Naive thymus-derived CD4-positive, alpha-beta T cell (primary cell): ENCODE measurements at regions not wholly inside any gene's neighbourhood (a gene's known extent, or its start where the extent isn't known, plus 50 kb on each side); places are given as distances from the start of the nearest gene placed in this dataset.
A peak's percentile ranks its signal among the peaks of the same experiment; 100 is the strongest.
"Not testable (repeated sequence)": the region's sequence is repeated elsewhere in the genome, so short reads cannot be mapped to it uniquely, and the experiment has no call there.

Source experiments
- ATAC-seq: fragments of 150-1000 bp; cut with Tn5 transposase; 2 replicates; pipeline ENCODE4 v1.10.0; 2021; ENCODE audit warnings: mild to moderate bottlenecking, moderate library complexity
- CTCF ChIA-PET: fragments of 350-600 bp; sonication (Branson Sonifier 250); formaldehyde crosslinking; loops from one replicate; lab custom pipeline; 2021; ENCODE audit warnings: antibody characterized with exemption; lab: Charles Lee
- POLR2A ChIA-PET: fragments of 350-600 bp; sonication (Branson Sonifier 250); formaldehyde crosslinking; loops from one replicate; lab custom pipeline; 2021; ENCODE audit warnings: antibody characterized with exemption, inconsistent platforms; lab: Charles Lee
- DNase-seq, 9 donors: peaks; one replicate each; pipeline versions ENCODE4 v3.0.0 to v3.0.0-alpha.2; 2020 to 2022; ENCODE audit warnings: mixed read lengths in 1 of 9
- H3K27ac ChIP-seq: one replicate; pipeline ENCODE4 v1.7.0; 2013; ENCODE audit warnings: mild to moderate bottlenecking, low read depth, low read length, moderate library complexity
- H3K27me3 ChIP-seq, 2 donors: one replicate each; pipeline ENCODE4 v1.7.0; 2013; ENCODE audit warnings: low read length in 2 of 2, mild to moderate bottlenecking in 2 of 2, moderate library complexity in 2 of 2; ENCODE audit not compliant: control insufficient read depth in 2 of 2, insufficient read depth in 2 of 2
- H3K36me3 ChIP-seq, 3 experiments: 1 replicate in 2 of 3; 2 replicates in 1 of 3; pipeline ENCODE4 v1.7.0; 2013; ENCODE audit warnings: low read length in 3 of 3, mild to moderate bottlenecking in 3 of 3, moderate library complexity in 1 of 3; ENCODE audit not compliant: insufficient read depth in 3 of 3, control insufficient read depth in 2 of 3
- H3K4me1 ChIP-seq, 2 donors: one replicate each; pipeline ENCODE4 v1.7.0; 2013; ENCODE audit warnings: low read length in 2 of 2, mild to moderate bottlenecking in 2 of 2, moderate library complexity in 1 of 2; ENCODE audit not compliant: control insufficient read depth in 2 of 2, insufficient read depth in 2 of 2
- H3K4me3 ChIP-seq: 2 replicates; pipeline ENCODE4 v1.7.0; 2013; ENCODE audit warnings: mild to moderate bottlenecking, low read length
- H3K9me3 ChIP-seq, 3 experiments: 1 replicate in 2 of 3; 2 replicates in 1 of 3; pipeline ENCODE4 v1.7.0; 2013; ENCODE audit warnings: low read length in 3 of 3; ENCODE audit not compliant: control insufficient read depth in 2 of 3
- H3K27ac Mint-ChIP-seq, 9 donors: one replicate each; pipeline ENCODE4 v1.8.0; 2020 to 2022; ENCODE audit warnings: mixed read lengths in 9 of 9, mild to moderate bottlenecking in 8 of 9, moderate library complexity in 5 of 9, inconsistent platforms in 2 of 9
- H3K27me3 Mint-ChIP-seq, 5 donors: one replicate each; pipeline ENCODE4 v1.8.0; 2021 to 2022; ENCODE audit warnings: mixed read lengths in 5 of 5, mild to moderate bottlenecking in 1 of 5
- H3K36me3 Mint-ChIP-seq, 5 donors: one replicate each; pipeline ENCODE4 v1.8.0; 2020 to 2022; ENCODE audit warnings: mixed read lengths in 5 of 5, mild to moderate bottlenecking in 3 of 5, inconsistent platforms in 1 of 5
- H3K4me1 Mint-ChIP-seq, 7 donors: one replicate each; pipeline ENCODE4 v1.8.0; 2020 to 2022; ENCODE audit warnings: mixed read lengths in 7 of 7, mild to moderate bottlenecking in 3 of 7, inconsistent platforms in 1 of 7
- H3K4me3 Mint-ChIP-seq, 10 donors: one replicate each; pipeline ENCODE4 v1.8.0; 2020 to 2022; ENCODE audit warnings: mild to moderate bottlenecking in 10 of 10, mixed read lengths in 10 of 10, moderate library complexity in 6 of 10, inconsistent platforms in 2 of 10
- H3K9me3 Mint-ChIP-seq, 11 donors: one replicate each; pipeline ENCODE4 v1.8.0; 2020 to 2022; ENCODE audit warnings: mixed read lengths in 11 of 11, mild to moderate bottlenecking in 4 of 11, inconsistent platforms in 1 of 11, moderate library complexity in 1 of 11
- intact Hi-C, 2 donors: fragments of 100-400 bp; cut with micrococcal nuclease; formaldehyde crosslinking; loops; one replicate each; pipeline ENCODE4 v1.15.1; 2023

GRCh38 chr15:96060591-96060990 is 269.9 kb upstream of the NR2F2 start:
- DNase-seq, POLR2A ChIA-PET, H3K4me1 ChIP-seq, H3K36me3 Mint-ChIP-seq, H3K27ac Mint-ChIP-seq, H3K9me3 Mint-ChIP-seq, CTCF ChIA-PET, H3K9me3 ChIP-seq, H3K27me3 ChIP-seq, H3K27ac ChIP-seq, H3K4me3 Mint-ChIP-seq, H3K36me3 ChIP-seq, H3K4me3 ChIP-seq, ATAC-seq: not testable (repeated sequence)
- intact Hi-C loops = loop anchor here in 1 of 2 donors (10.0 kb wide), 2 partner anchors 186 to 1476 kb away; no protein-coding TSS in a partner anchor
- Mint-ChIP-seq H3K27me3 (peaks cover 21 to 54% (median 33%) of the 10 kb centered on the region in 5 donors), H3K4me1 (peaks cover 0 to 12% (median 0%) of the 10 kb centered on the region in 7 donors)

- Mint-ChIP-seq H3K9me3 (peaks cover 0 to 5% (median 0%) of the 10 kb centered on the region in 11 donors), H3K4me1 (no peaks in the 10 kb centered on the region), H3K27ac (no peak overlapping the region), H3K4me3 (no peak overlapping the region), H3K27me3 (peaks cover 6 to 38% (median 13%) of the 10 kb centered on the region in 5 donors), H3K36me3 (no peaks in the 10 kb centered on the region)
- DNase-seq (no peak), ATAC-seq (no peak)
- no peaks in the 10 kb centered on the region for H3K36me3 ChIP-seq
- no peaks in the 10 kb centered on the region for H3K9me3 ChIP-seq
- intact Hi-C loops = loop anchor here in 1 of 2 donors (10.0 kb wide), 2 partner anchors 190 to 1480 kb away; no protein-coding TSS in a partner anchor
- POLR2A ChIA-PET = no interaction called here
- no peaks in the 10 kb centered on the region for H3K4me1 ChIP-seq
- CTCF ChIA-PET = no interaction called here
- no peaks in the 10 kb centered on the region for H3K27me3 ChIP-seq
- H3K27ac ChIP-seq = no peak overlapping the region
- no peak overlapping the region for H3K4me3 ChIP-seq
Measured at GRCh38 chr15:96064351-96064756, 266.1 kb upstream of the NR2F2 start.

GRCh38 chr15:96066126-96066525 is 264.4 kb upstream of the NR2F2 start:
- Mint-ChIP-seq H3K27me3 (peaks cover under 1 to 29% (median 21%) of the 10 kb centered on the region in 5 donors), H3K27ac (no peak overlapping the region), H3K36me3 (no peaks in the 10 kb centered on the region), H3K4me3 (no peak overlapping the region), H3K9me3 (peaks cover 0 to 1% (median 0%) of the 10 kb centered on the region in 11 donors), H3K4me1 (no peaks in the 10 kb centered on the region)
- POLR2A ChIA-PET = no interaction called here
- DNase-seq (no peak), ATAC-seq (no peak)
- Histone ChIP-seq H3K4me3 (no peak overlapping the region), H3K9me3 (no peaks in the 10 kb centered on the region), H3K27me3 (no peaks in the 10 kb centered on the region), H3K36me3 (no peaks in the 10 kb centered on the region), H3K27ac (no peak overlapping the region), H3K4me1 (no peaks in the 10 kb centered on the region)
- CTCF ChIA-PET = no interaction called here
- intact Hi-C loops = loop anchor here in 1 of 2 donors (5.0 to 10.0 kb wide), 3 partner anchors 191 to 1481 kb away; no protein-coding TSS in a partner anchor

GRCh38 chr15:96066852-96067495 is 263.5 kb upstream of the NR2F2 start:
- Histone ChIP-seq H3K36me3 (no peaks in the 10 kb centered on the region), H3K9me3 (no peaks in the 10 kb centered on the region), H3K4me3 (no peak overlapping the region), H3K27ac (no peak overlapping the region), H3K27me3 (no peaks in the 10 kb centered on the region), H3K4me1 (no peaks in the 10 kb centered on the region)
- Mint-ChIP-seq H3K27me3 (peaks cover 0 to 27% (median 23%) of the 10 kb centered on the region in 5 donors), H3K27ac (no peak overlapping the region), H3K4me3 (no peak overlapping the region), H3K9me3 (peaks cover 0 to 1% (median 0%) of the 10 kb centered on the region in 11 donors), H3K36me3 (no peaks in the 10 kb centered on the region), H3K4me1 (no peaks in the 10 kb centered on the region)
- ChIA-PET CTCF (no interaction called here), POLR2A (no interaction called here)
- no peak for DNase-seq
- intact Hi-C loops = loop anchor here in 1 of 2 donors (5.0 to 10.0 kb wide), 3 partner anchors 192 to 1482 kb away; no protein-coding TSS in a partner anchor
- peak; percentile 38 for ATAC-seq

- H3K36me3 ChIP-seq = no peaks in the 10 kb centered on the region
- POLR2A ChIA-PET = no interaction called here
- no peaks in the 10 kb centered on the region for H3K9me3 ChIP-seq
- DNase-seq (no peak), ATAC-seq (no peak)
- peaks cover 0 to 34% (median 23%) of the 10 kb centered on the region in 5 donors for H3K27me3 Mint-ChIP-seq
- H3K4me1 Mint-ChIP-seq = no peaks in the 10 kb centered on the region
- peaks cover 0 to 2% (median 0%) of the 10 kb centered on the region in 11 donors for H3K9me3 Mint-ChIP-seq
- CTCF ChIA-PET = no interaction called here
- no peak overlapping the region for H3K4me3 Mint-ChIP-seq
- H3K27ac Mint-ChIP-seq = no peak overlapping the region
- H3K4me3 ChIP-seq = no peak overlapping the region
- no peaks in the 10 kb centered on the region for H3K27me3 ChIP-seq
- no peaks in the 10 kb centered on the region for H3K36me3 Mint-ChIP-seq
- intact Hi-C loops = loop anchor here in 1 of 2 donors (5.0 to 10.0 kb wide), 3 partner anchors 193 to 1483 kb away; no protein-coding TSS in a partner anchor
- no peak overlapping the region for H3K27ac ChIP-seq
- H3K4me1 ChIP-seq = no peaks in the 10 kb centered on the region
Measured at GRCh38 chr15:96067677-96068076, 262.8 kb upstream of the NR2F2 start.

- Mint-ChIP-seq H3K27ac (no peak overlapping the region), H3K4me1 (no peaks in the 10 kb centered on the region), H3K4me3 (no peak overlapping the region), H3K9me3 (peaks cover 0 to 4% (median 0%) of the 10 kb centered on the region in 11 donors), H3K27me3 (peaks cover 0 to 37% (median 19%) of the 10 kb centered on the region in 5 donors), H3K36me3 (no peaks in the 10 kb centered on the region)
- Histone ChIP-seq H3K4me3 (no peak overlapping the region), H3K4me1 (no peaks in the 10 kb centered on the region), H3K9me3 (no peaks in the 10 kb centered on the region), H3K27me3 (no peaks in the 10 kb centered on the region), H3K27ac (no peak overlapping the region), H3K36me3 (no peaks in the 10 kb centered on the region)
- intact Hi-C loops = loop anchor here in 1 of 2 donors (5.0 to 10.0 kb wide), 3 partner anchors 194 to 1484 kb away; no protein-coding TSS in a partner anchor
- ChIA-PET CTCF (no interaction called here), POLR2A (no interaction called here)
- no peak for ATAC-seq
- DNase-seq = no peak
Measured at GRCh38 chr15:96068897-96069296, 261.6 kb upstream of the NR2F2 start.

GRCh38 chr15:96070636-96071035 is 259.9 kb upstream of the NR2F2 start:
- ChIA-PET POLR2A (no interaction called here), CTCF (no interaction called here)
- Mint-ChIP-seq H3K27ac (no peak overlapping the region), H3K4me3 (no peak overlapping the region), H3K36me3 (no peaks in the 10 kb centered on the region), H3K27me3 (peaks cover 0 to 33% (median 18%) of the 10 kb centered on the region in 5 donors), H3K4me1 (no peaks in the 10 kb centered on the region), H3K9me3 (peaks cover 0 to 4% (median 0%) of the 10 kb centered on the region in 11 donors)
- DNase-seq (no peak), ATAC-seq (no peak)
- H3K4me3 ChIP-seq = no peak overlapping the region
- no peaks in the 10 kb centered on the region for H3K4me1 ChIP-seq
- H3K27ac ChIP-seq = no peak overlapping the region
- H3K27me3 ChIP-seq = no peaks in the 10 kb centered on the region
- no peaks in the 10 kb centered on the region for H3K9me3 ChIP-seq
- intact Hi-C loops = no loop called here
- no peaks in the 10 kb centered on the region for H3K36me3 ChIP-seq
